Nephron progenitor cell (in vitro differentiated cells): ENCODE measurements at regions not wholly inside any gene's neighbourhood (a gene's known extent, or its start where the extent isn't known, plus 50 kb on each side); places are given as distances from the start of the nearest gene placed in this dataset.

Source experiments
- DNase-seq: peaks from one replicate; pipeline ENCODE4 v3.0.0; 2021
- H3K27ac Mint-ChIP-seq: 2 replicates; pipeline ENCODE4 v1.8.0; 2021; ENCODE audit warnings: mild to moderate bottlenecking, moderate library complexity, mixed read lengths
- H3K27me3 Mint-ChIP-seq: 2 replicates; pipeline ENCODE4 v1.8.0; 2021; ENCODE audit warnings: mild to moderate bottlenecking, low read depth, mixed read lengths; ENCODE audit not compliant: poor library complexity
- H3K36me3 Mint-ChIP-seq: 2 replicates; pipeline ENCODE4 v1.8.0; 2021; ENCODE audit warnings: low read depth, mixed read lengths
- H3K4me1 Mint-ChIP-seq: 2 replicates; pipeline ENCODE4 v1.8.0; 2021; ENCODE audit warnings: mixed read lengths
- H3K4me3 Mint-ChIP-seq: 2 replicates; pipeline ENCODE4 v1.8.0; 2021; ENCODE audit warnings: mild to moderate bottlenecking, moderate library complexity, mixed read lengths
- H3K9me3 Mint-ChIP-seq: 2 replicates; pipeline ENCODE4 v1.8.0; 2021; ENCODE audit warnings: mild to moderate bottlenecking, moderate library complexity, mixed read lengths
- CTCF ChIP-seq: fragments of 200-600 bp; sonication (generic); IDR thresholded peaks from 2 replicates; pipeline ENCODE4 v1.5.0; 2021; ENCODE audit warnings: antibody characterized with exemption

- no peak for DNase-seq
- Mint-ChIP-seq H3K4me3 (no peak overlapping the region), H3K27me3 (no peaks in the 10 kb centered on the region), H3K4me1 (no peaks in the 10 kb centered on the region), H3K9me3 (peaks cover 78% of the 10 kb centered on the region), H3K27ac (no peak overlapping the region), H3K36me3 (no peaks in the 10 kb centered on the region)
- no peak for TF ChIP-seq CTCF
Measured at GRCh38 chr15:25238716-25239470, 199.9 kb downstream of the UBE3A start.

GRCh38 chr15:25239471-25240345, 199.1 kb downstream of the UBE3A start:
- no peak for DNase-seq
- no peak for TF ChIP-seq CTCF

GRCh38 chr15:25240461-25241021, 198.3 kb downstream of the UBE3A start:
- no peaks in the 10 kb centered on the region for H3K4me1 Mint-ChIP-seq
- no peak overlapping the region for H3K4me3 Mint-ChIP-seq
- H3K27ac Mint-ChIP-seq = no peak overlapping the region
- DNase-seq = no peak
- TF ChIP-seq CTCF = no peak
- H3K27me3 Mint-ChIP-seq = no peaks in the 10 kb centered on the region
- H3K36me3 Mint-ChIP-seq = no peaks in the 10 kb centered on the region
- H3K9me3 Mint-ChIP-seq = peaks cover 80% of the 10 kb centered on the region

More at GRCh38 chr15:25239471-25240345, 199.1 kb downstream of the UBE3A start:
- Mint-ChIP-seq H3K9me3 (peaks cover 79% of the 10 kb centered on the region), H3K27me3 (no peaks in the 10 kb centered on the region), H3K27ac (no peak overlapping the region), H3K36me3 (no peaks in the 10 kb centered on the region), H3K4me1 (no peaks in the 10 kb centered on the region), H3K4me3 (no peak overlapping the region)

GRCh38 chr15:25241241-25241801, 197.5 kb downstream of the UBE3A start:
- Mint-ChIP-seq H3K27ac (no peak overlapping the region), H3K4me1 (no peaks in the 10 kb centered on the region), H3K9me3 (peaks cover 82% of the 10 kb centered on the region), H3K36me3 (no peaks in the 10 kb centered on the region), H3K4me3 (no peak overlapping the region), H3K27me3 (no peaks in the 10 kb centered on the region)
- no peak for DNase-seq
- TF ChIP-seq CTCF = no peak

- Mint-ChIP-seq H3K27ac (no peak overlapping the region), H3K9me3 (peaks cover 80% of the 10 kb centered on the region), H3K36me3 (no peaks in the 10 kb centered on the region), H3K27me3 (no peaks in the 10 kb centered on the region), H3K4me1 (no peaks in the 10 kb centered on the region), H3K4me3 (no peak overlapping the region)
- no peak for TF ChIP-seq CTCF
- no peak for DNase-seq
Measured at GRCh38 chr15:25242166-25242879, 196.5 kb downstream of the UBE3A start.
